ENCODE measurements at regions not wholly inside any gene's neighbourhood (a gene's known extent, or its start where the extent isn't known, plus 50 kb on each side); places are given as distances from the start of the nearest gene placed in this dataset.

- no peak overlapping the region for H3K27ac Mint-ChIP-seq
- H3K9me3 Mint-ChIP-seq: peaks cover 29% of the 10 kb centered on the region
- DNase-seq: no peak
- H3K4me1 Mint-ChIP-seq (ENCODE audit: low read depth): no peaks in the 10 kb centered on the region
- no peaks in the 10 kb centered on the region for H3K36me3 Mint-ChIP-seq (ENCODE audit: low read depth)
- no peak overlapping the region for H3K4me3 Mint-ChIP-seq
- H3K27me3 Mint-ChIP-seq (ENCODE audit: insufficient read depth): no peaks in the 10 kb centered on the region; the same call in 1 of the 2 replicates
- TF ChIP-seq, protein P1, sequence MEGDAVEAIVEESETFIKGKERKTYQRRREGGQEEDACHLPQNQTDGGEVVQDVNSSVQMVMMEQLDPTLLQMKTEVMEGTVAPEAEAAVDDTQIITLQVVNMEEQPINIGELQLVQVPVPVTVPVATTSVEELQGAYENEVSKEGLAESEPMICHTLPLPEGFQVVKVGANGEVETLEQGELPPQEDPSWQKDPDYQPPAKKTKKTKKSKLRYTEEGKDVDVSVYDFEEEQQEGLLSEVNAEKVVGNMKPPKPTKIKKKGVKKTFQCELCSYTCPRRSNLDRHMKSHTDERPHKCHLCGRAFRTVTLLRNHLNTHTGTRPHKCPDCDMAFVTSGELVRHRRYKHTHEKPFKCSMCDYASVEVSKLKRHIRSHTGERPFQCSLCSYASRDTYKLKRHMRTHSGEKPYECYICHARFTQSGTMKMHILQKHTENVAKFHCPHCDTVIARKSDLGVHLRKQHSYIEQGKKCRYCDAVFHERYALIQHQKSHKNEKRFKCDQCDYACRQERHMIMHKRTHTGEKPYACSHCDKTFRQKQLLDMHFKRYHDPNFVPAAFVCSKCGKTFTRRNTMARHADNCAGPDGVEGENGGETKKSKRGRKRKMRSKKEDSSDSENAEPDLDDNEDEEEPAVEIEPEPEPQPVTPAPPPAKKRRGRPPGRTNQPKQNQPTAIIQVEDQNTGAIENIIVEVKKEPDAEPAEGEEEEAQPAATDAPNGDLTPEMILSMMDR (IDR thresholded peaks at IDR 0.05): no peak
Observed at GRCh38 chr16:25512041-25512440, 179.7 kb upstream of the HS3ST4 start.

GRCh38 chr16:25509456-25509855, 182.3 kb upstream of the HS3ST4 start:
- no peaks in the 10 kb centered on the region for H3K4me1 Mint-ChIP-seq (ENCODE audit: low read depth)
- DNase-seq: no peak
- H3K36me3 Mint-ChIP-seq (ENCODE audit: low read depth): no peaks in the 10 kb centered on the region
- H3K27me3 Mint-ChIP-seq (ENCODE audit: insufficient read depth): no peaks in the 10 kb centered on the region; the same call in 1 of the 2 replicates
- TF ChIP-seq, protein P1 (IDR thresholded peaks at IDR 0.05): no peak
- peaks cover 35% of the 10 kb centered on the region for H3K9me3 Mint-ChIP-seq
- H3K4me3 Mint-ChIP-seq: no peak overlapping the region
- H3K27ac Mint-ChIP-seq: no peak overlapping the region

GRCh38 chr16:25501530-25502255, 190.1 kb upstream of the HS3ST4 start:
- no peaks in the 10 kb centered on the region for H3K27me3 Mint-ChIP-seq (ENCODE audit: insufficient read depth)

GRCh38 chr16:25494292-25494691, 197.5 kb upstream of the HS3ST4 start:
- DNase-seq: no peak
- no peak overlapping the region for H3K27ac Mint-ChIP-seq
- no peaks in the 10 kb centered on the region for H3K4me1 Mint-ChIP-seq (ENCODE audit: low read depth)
- H3K36me3 Mint-ChIP-seq (ENCODE audit: low read depth): no peaks in the 10 kb centered on the region; the same call in 1 of the 2 replicates
- TF ChIP-seq, protein P1 (IDR thresholded peaks at IDR 0.05): no peak
- no peaks in the 10 kb centered on the region for H3K27me3 Mint-ChIP-seq (ENCODE audit: insufficient read depth)
- no peak overlapping the region for H3K4me3 Mint-ChIP-seq
- peaks cover 55% of the 10 kb centered on the region for H3K9me3 Mint-ChIP-seq

More at GRCh38 chr16:25501530-25502255, 190.1 kb upstream of the HS3ST4 start:
- H3K36me3 Mint-ChIP-seq (ENCODE audit: low read depth): no peaks in the 10 kb centered on the region; the same call in 1 of the 2 replicates
- TF ChIP-seq, protein P1 (IDR thresholded peaks at IDR 0.05): no peak
- H3K27ac Mint-ChIP-seq: no peak overlapping the region
- H3K4me1 Mint-ChIP-seq (ENCODE audit: low read depth): no peaks in the 10 kb centered on the region
- no peak overlapping the region for H3K4me3 Mint-ChIP-seq
- peaks cover 44% of the 10 kb centered on the region for H3K9me3 Mint-ChIP-seq
- DNase-seq: no peak

GRCh38 chr16:25493136-25493811, 198.5 kb upstream of the HS3ST4 start:
- H3K9me3 Mint-ChIP-seq: peaks cover 58% of the 10 kb centered on the region
- H3K36me3 Mint-ChIP-seq (ENCODE audit: low read depth): no peaks in the 10 kb centered on the region; the same call in 1 of the 2 replicates
- no peak overlapping the region for H3K27ac Mint-ChIP-seq
- H3K4me1 Mint-ChIP-seq (ENCODE audit: low read depth): no peaks in the 10 kb centered on the region
- no peaks in the 10 kb centered on the region for H3K27me3 Mint-ChIP-seq (ENCODE audit: insufficient read depth)
- TF ChIP-seq, protein P1 (IDR thresholded peaks at IDR 0.05): no peak
- no peak for DNase-seq
- no peak overlapping the region for H3K4me3 Mint-ChIP-seq

Data from HFFc6 (cell line).